ENCODE measurements at regions not wholly inside any gene's neighbourhood (a gene's known extent, or its start where the extent isn't known, plus 50 kb on each side); places are given as distances from the start of the nearest gene placed in this dataset.

GRCh38 chr2:236317938-236318396 lies 53.8 kb upstream of the ASB18 start:
- DNase-seq (ENCODE audit: low read depth) = no peak

- no peak for DNase-seq (ENCODE audit: low read depth)
These were observed 54.2 kb upstream of the ASB18 start for GRCh38 chr2:236318401-236318800.

GRCh38 chr2:236319036-236319435 lies 54.8 kb upstream of the ASB18 start:
- no peak for DNase-seq (ENCODE audit: low read depth)

GRCh38 chr2:236321415-236321814 lies 57.2 kb upstream of the ASB18 start:
- DNase-seq (ENCODE audit: low read depth) = no peak

- DNase-seq (ENCODE audit: low read depth) = no peak
These were observed 69.4 kb upstream of the ASB18 start for GRCh38 chr2:236333417-236334121.

GRCh38 chr2:236334122-236334876 lies 70.1 kb upstream of the ASB18 start:
- DNase-seq (ENCODE audit: low read depth) = no peak

- DNase-seq (ENCODE audit: low read depth) = no peak
These were observed 71.7 kb upstream of the ASB18 start for GRCh38 chr2:236335696-236336574.

GRCh38 chr2:236336575-236337464 lies 72.6 kb upstream of the ASB18 start:
- DNase-seq (ENCODE audit: low read depth) = no peak

GRCh38 chr2:236337465-236338325 lies 73.5 kb upstream of the ASB18 start:
- DNase-seq (ENCODE audit: low read depth) = no peak

- no peak for DNase-seq (ENCODE audit: low read depth)
These were observed 74.4 kb upstream of the ASB18 start for GRCh38 chr2:236338495-236339184.

- no peak for DNase-seq (ENCODE audit: low read depth)
These were observed 76.0 kb upstream of the ASB18 start for GRCh38 chr2:236340251-236340650.

GRCh38 chr2:236341067-236341466 lies 76.9 kb upstream of the ASB18 start:
- no peak for DNase-seq (ENCODE audit: low read depth)

GRCh38 chr2:236341721-236342120 lies 77.5 kb upstream of the ASB18 start:
- DNase-seq (ENCODE audit: low read depth) = no peak

- no peak for DNase-seq (ENCODE audit: low read depth)
These were observed 78.3 kb upstream of the ASB18 start for GRCh38 chr2:236342507-236342906.

GRCh38 chr2:236342951-236343350 lies 78.7 kb upstream of the ASB18 start:
- DNase-seq (ENCODE audit: low read depth) = no peak

GRCh38 chr2:236343400-236344161 lies 79.4 kb upstream of the ASB18 start:
- no peak for DNase-seq (ENCODE audit: low read depth)

GRCh38 chr2:236344446-236344845 lies 80.2 kb upstream of the ASB18 start:
- DNase-seq (ENCODE audit: low read depth) = no peak

GRCh38 chr2:236345081-236345714 lies 81.0 kb upstream of the ASB18 start:
- no peak for DNase-seq (ENCODE audit: low read depth)

- DNase-seq (ENCODE audit: low read depth) = no peak
These were observed 82.2 kb upstream of the ASB18 start for GRCh38 chr2:236346366-236346765.

All from activated T-cell treated with anti-CD3 and anti-CD28 coated beads for 1 hour (primary cell).